Osteoblast (primary cell): ENCODE measurements at regions not wholly inside any gene's neighbourhood (a gene's known extent, or its start where the extent isn't known, plus 50 kb on each side); places are given as distances from the start of the nearest gene placed in this dataset.

Source experiments
- DNase-seq: peaks from one replicate; pipeline ENCODE4 v3.0.0; 2011; ENCODE audit warnings: low spot score, mixed read lengths; ENCODE audit not compliant: insufficient read length; ENCODE audit errors: missing footprints
- H2AFZ ChIP-seq: 2 replicates; pipeline ENCODE4 v1.6.0; 2011; ENCODE audit warnings: mild to moderate bottlenecking, low read length
- H3K27ac ChIP-seq: 2 replicates; pipeline ENCODE4 v1.5.1; 2011; ENCODE audit warnings: mild to moderate bottlenecking, low read depth, low read length, moderate library complexity
- H3K27me3 ChIP-seq: 2 replicates; pipeline ENCODE4 v1.6.0; 2012; ENCODE audit warnings: mild to moderate bottlenecking, control low read depth, inconsistent platforms, low read length, moderate library complexity; ENCODE audit not compliant: insufficient read depth
- H3K36me3 ChIP-seq: 2 replicates; pipeline ENCODE4 v1.5.1; 2011; ENCODE audit warnings: mild to moderate bottlenecking, low read length, control low read depth, moderate library complexity; ENCODE audit not compliant: insufficient read depth
- H3K4me1 ChIP-seq: 2 replicates; pipeline ENCODE4 v1.5.1; 2011; ENCODE audit warnings: mild to moderate bottlenecking, low read length, control low read depth, moderate library complexity; ENCODE audit not compliant: insufficient read depth
- H3K4me2 ChIP-seq: 2 replicates; pipeline ENCODE4 v1.6.0; 2011; ENCODE audit warnings: mild to moderate bottlenecking, low read length; ENCODE audit not compliant: insufficient read depth
- H3K4me3 ChIP-seq: fragments of 200-600 bp; sonication (generic); 3 replicates; pipeline ENCODE4 v1.5.1; 2012; ENCODE audit warnings: mild to moderate bottlenecking, low read length, inconsistent platforms; ENCODE audit not compliant: insufficient read depth
- H3K79me2 ChIP-seq: 2 replicates; pipeline ENCODE4 v1.6.0; 2012; ENCODE audit warnings: mild to moderate bottlenecking, low read length, control low read depth, inconsistent platforms; ENCODE audit not compliant: insufficient read depth
- H3K9me3 ChIP-seq: 2 replicates; pipeline ENCODE4 v1.5.1; 2011; ENCODE audit warnings: low read depth, low read length, control low read depth
- H4K20me1 ChIP-seq: 2 replicates; pipeline ENCODE4 v1.6.0; 2012; ENCODE audit warnings: mild to moderate bottlenecking, low read length, control low read depth; ENCODE audit not compliant: insufficient read depth
- CTCF ChIP-seq: IDR thresholded peaks from 2 replicates; pipeline ENCODE4 v1.5.1; 2011; ENCODE audit warnings: mild to moderate bottlenecking, low read depth, low read length, moderate library complexity; ENCODE audit errors: extremely low read depth

DNA sequence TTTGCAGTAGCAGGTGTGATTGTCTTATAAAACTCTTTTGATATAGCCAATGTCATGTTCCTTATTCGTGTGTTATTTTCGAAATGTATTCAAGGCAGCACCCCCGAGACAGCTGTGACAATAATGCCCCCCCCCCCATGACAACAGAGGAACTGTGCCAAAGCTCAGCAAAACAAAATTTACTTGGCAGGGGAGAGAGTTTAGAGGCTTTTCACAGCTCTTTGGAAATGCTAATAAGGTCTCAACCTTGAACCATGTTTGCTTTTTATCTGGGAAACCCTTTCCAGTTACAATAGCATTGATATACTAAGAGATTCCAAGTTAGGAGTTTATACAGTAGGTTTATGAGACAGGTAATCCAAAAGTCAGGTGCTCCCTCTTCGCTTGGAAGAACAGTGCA is 56.4 kb upstream of the USP44 start:
- no peaks in the 10 kb centered on the region for H3K9me3 ChIP-seq
- DNase-seq = no peak
- no peaks in the 10 kb centered on the region for H3K36me3 ChIP-seq
- no peaks in the 10 kb centered on the region for H4K20me1 ChIP-seq
- no peak overlapping the region for H3K4me2 ChIP-seq
- no peak overlapping the region for H3K4me3 ChIP-seq
- no peak overlapping the region for H2AFZ ChIP-seq
- peaks cover 30% of the 10 kb centered on the region for H3K4me1 ChIP-seq
- peak overlapping the region; percentile 95 for H3K27ac ChIP-seq
- H3K79me2 ChIP-seq = no peaks in the 10 kb centered on the region
- no peaks in the 10 kb centered on the region for H3K27me3 ChIP-seq
- TF ChIP-seq CTCF = no peak

DNA sequence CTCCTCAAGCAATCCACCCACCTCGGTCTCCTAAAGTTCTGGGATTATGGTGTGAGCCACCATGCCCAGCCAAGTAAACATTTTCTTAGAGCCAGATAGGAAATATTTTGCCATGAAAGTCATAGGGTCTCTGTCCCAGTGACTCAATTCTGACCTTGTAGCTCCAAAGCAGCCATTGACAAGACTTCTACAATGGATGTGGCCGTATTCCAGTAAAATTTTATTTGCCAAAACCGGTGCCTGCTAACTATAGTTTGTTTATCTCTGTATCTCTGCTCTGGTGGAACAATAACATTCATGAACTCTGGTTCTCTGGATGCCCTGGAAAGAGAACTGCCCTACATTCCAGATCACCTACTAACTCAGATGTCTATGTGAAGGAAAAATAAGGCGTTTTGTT is 54.6 kb upstream of the USP44 start:
- H3K27ac ChIP-seq = peak overlapping the region; percentile 53
- H4K20me1 ChIP-seq = no peaks in the 10 kb centered on the region
- TF ChIP-seq CTCF = no peak
- H3K79me2 ChIP-seq = no peaks in the 10 kb centered on the region
- H2AFZ ChIP-seq = no peak overlapping the region
- H3K4me1 ChIP-seq = peaks cover 42% of the 10 kb centered on the region
- no peaks in the 10 kb centered on the region for H3K9me3 ChIP-seq
- no peak overlapping the region for H3K4me3 ChIP-seq
- H3K27me3 ChIP-seq = no peaks in the 10 kb centered on the region
- no peak overlapping the region for H3K4me2 ChIP-seq
- no peak for DNase-seq
- H3K36me3 ChIP-seq = no peaks in the 10 kb centered on the region

DNA sequence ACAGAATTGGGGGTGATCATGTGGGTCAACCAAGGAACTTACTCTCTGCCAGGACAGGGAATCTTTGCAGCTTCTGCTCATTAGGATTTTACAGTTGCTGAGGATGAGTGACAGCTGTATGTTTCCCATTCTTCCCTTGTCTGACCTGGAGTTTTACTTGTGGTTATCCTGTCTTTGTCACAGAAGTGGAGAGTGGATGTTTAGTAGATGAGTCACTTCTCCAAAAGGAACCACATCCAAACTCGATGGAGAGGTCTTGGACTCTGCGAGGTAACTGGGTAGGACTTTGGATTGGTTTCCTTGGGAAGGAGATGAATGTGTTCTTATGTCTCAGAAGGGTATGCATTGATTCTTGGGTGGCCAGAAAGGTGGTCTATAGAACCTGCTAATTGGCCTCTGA is 53.8 kb upstream of the USP44 start:
- H3K27ac ChIP-seq = peak overlapping the region; percentile 53
- no peak overlapping the region for H3K4me3 ChIP-seq
- no peaks in the 10 kb centered on the region for H3K27me3 ChIP-seq
- H3K9me3 ChIP-seq = no peaks in the 10 kb centered on the region
- H4K20me1 ChIP-seq = no peaks in the 10 kb centered on the region
- peak; percentile 47 for DNase-seq
- H3K4me1 ChIP-seq = peaks cover 43% of the 10 kb centered on the region
- H2AFZ ChIP-seq = no peak overlapping the region
- peak overlapping the region; percentile 16 for H3K4me2 ChIP-seq
- no peak for TF ChIP-seq CTCF
- no peaks in the 10 kb centered on the region for H3K79me2 ChIP-seq
- H3K36me3 ChIP-seq = no peaks in the 10 kb centered on the region

- Histone ChIP-seq H3K4me1 (peaks cover 32% of the 10 kb centered on the region), H3K4me3 (no peak overlapping the region), H3K4me2 (no peak overlapping the region), H3K79me2 (no peaks in the 10 kb centered on the region), H2AFZ (no peak overlapping the region), H3K9me3 (no peaks in the 10 kb centered on the region), H3K27me3 (no peaks in the 10 kb centered on the region), H4K20me1 (no peaks in the 10 kb centered on the region), H3K36me3 (no peaks in the 10 kb centered on the region), H3K27ac (no peak overlapping the region)
- no peak for TF ChIP-seq CTCF
- peak; percentile 65 for DNase-seq
These were observed 52.3 kb upstream of the USP44 start for GRCh38 chr12:95603351-95604145.
